Ishikawa (cell line): ENCODE measurements at regions not wholly inside any gene's neighbourhood (a gene's known extent, or its start where the extent isn't known, plus 50 kb on each side); places are given as distances from the start of the nearest gene placed in this dataset.

Source experiments
- CEBPB ChIP-seq: IDR thresholded peaks from 2 replicates; pipeline ENCODE4 v1.6.1; 2012
- CREB1 ChIP-seq: IDR thresholded peaks from 2 replicates; pipeline ENCODE4 v1.6.1; 2012; ENCODE audit warnings: low read depth
- EGR1 ChIP-seq: IDR thresholded peaks from 2 replicates; pipeline ENCODE4 v1.6.1; 2012
- EP300 ChIP-seq: IDR thresholded peaks from 2 replicates; pipeline ENCODE4 v1.6.1; 2012; ENCODE audit warnings: borderline replicate concordance
- FOXM1 ChIP-seq: IDR thresholded peaks from 2 replicates; pipeline ENCODE4 v1.6.1; 2012; ENCODE audit warnings: low read depth, borderline replicate concordance
- MAX ChIP-seq: IDR thresholded peaks from 2 replicates; pipeline ENCODE4 v1.6.1; 2012
- NFIC ChIP-seq: IDR thresholded peaks from 2 replicates; pipeline ENCODE4 v1.6.1; 2012
- RAD21 ChIP-seq: IDR thresholded peaks from 2 replicates; pipeline ENCODE4 v1.6.1; 2012; ENCODE audit warnings: low read depth
- TAF1 ChIP-seq: IDR thresholded peaks from 2 replicates; pipeline ENCODE4 v1.6.1; 2012; ENCODE audit warnings: low read depth, mild to moderate bottlenecking
- TCF12 ChIP-seq: IDR thresholded peaks from 2 replicates; pipeline ENCODE4 v1.6.1; 2012; ENCODE audit warnings: low read depth
- TEAD4 ChIP-seq: IDR thresholded peaks from 2 replicates; pipeline ENCODE4 v1.6.1; 2012
- USF1 ChIP-seq: IDR thresholded peaks from 2 replicates; pipeline ENCODE4 v1.6.1; 2012
- YY1 ChIP-seq: IDR thresholded peaks from 2 replicates; pipeline ENCODE4 v1.6.1; 2012; ENCODE audit warnings: low read depth
- TF ChIP-seq, protein P1 (sequence below): IDR thresholded peaks from 2 replicates; pipeline ENCODE4 v1.6.1; 2012; ENCODE audit warnings: low read depth, mild to moderate bottlenecking

GRCh38 chr11:123273616-123274015 is 78.6 kb upstream of the CLMP start:
- TF ChIP-seq EP300: no peak
- TF ChIP-seq, protein P1, sequence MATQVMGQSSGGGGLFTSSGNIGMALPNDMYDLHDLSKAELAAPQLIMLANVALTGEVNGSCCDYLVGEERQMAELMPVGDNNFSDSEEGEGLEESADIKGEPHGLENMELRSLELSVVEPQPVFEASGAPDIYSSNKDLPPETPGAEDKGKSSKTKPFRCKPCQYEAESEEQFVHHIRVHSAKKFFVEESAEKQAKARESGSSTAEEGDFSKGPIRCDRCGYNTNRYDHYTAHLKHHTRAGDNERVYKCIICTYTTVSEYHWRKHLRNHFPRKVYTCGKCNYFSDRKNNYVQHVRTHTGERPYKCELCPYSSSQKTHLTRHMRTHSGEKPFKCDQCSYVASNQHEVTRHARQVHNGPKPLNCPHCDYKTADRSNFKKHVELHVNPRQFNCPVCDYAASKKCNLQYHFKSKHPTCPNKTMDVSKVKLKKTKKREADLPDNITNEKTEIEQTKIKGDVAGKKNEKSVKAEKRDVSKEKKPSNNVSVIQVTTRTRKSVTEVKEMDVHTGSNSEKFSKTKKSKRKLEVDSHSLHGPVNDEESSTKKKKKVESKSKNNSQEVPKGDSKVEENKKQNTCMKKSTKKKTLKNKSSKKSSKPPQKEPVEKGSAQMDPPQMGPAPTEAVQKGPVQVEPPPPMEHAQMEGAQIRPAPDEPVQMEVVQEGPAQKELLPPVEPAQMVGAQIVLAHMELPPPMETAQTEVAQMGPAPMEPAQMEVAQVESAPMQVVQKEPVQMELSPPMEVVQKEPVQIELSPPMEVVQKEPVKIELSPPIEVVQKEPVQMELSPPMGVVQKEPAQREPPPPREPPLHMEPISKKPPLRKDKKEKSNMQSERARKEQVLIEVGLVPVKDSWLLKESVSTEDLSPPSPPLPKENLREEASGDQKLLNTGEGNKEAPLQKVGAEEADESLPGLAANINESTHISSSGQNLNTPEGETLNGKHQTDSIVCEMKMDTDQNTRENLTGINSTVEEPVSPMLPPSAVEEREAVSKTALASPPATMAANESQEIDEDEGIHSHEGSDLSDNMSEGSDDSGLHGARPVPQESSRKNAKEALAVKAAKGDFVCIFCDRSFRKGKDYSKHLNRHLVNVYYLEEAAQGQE: no peak
- no peak for TF ChIP-seq FOXM1
- TF ChIP-seq YY1: no peak
- no peak for TF ChIP-seq USF1
- TF ChIP-seq EGR1: no peak
- TF ChIP-seq CEBPB: no peak
- TF ChIP-seq MAX: no peak
- no peak for TF ChIP-seq NFIC
- TF ChIP-seq CREB1: no peak
- no peak for TF ChIP-seq RAD21
- TF ChIP-seq TAF1: no peak
- no peak for TF ChIP-seq TCF12
- TF ChIP-seq TEAD4: no peak
